HG03520 (cell line): ENCODE measurements at regions not wholly inside any gene's neighbourhood (a gene's known extent, or its start where the extent isn't known, plus 50 kb on each side); places are given as distances from the start of the nearest gene placed in this dataset.
"Not testable (repeated sequence)": the region's sequence is repeated elsewhere in the genome, so short reads cannot be mapped to it uniquely, and the experiment has no call there.

Experiments used
- ATAC-seq: cut with Tn5 transposase; IDR thresholded peaks from one replicate; pipeline ENCODE4 v1.9.1; 2021; ENCODE audit warnings: mild to moderate bottlenecking, moderate library complexity; ENCODE audit not compliant: unreplicated experiment

DNA sequence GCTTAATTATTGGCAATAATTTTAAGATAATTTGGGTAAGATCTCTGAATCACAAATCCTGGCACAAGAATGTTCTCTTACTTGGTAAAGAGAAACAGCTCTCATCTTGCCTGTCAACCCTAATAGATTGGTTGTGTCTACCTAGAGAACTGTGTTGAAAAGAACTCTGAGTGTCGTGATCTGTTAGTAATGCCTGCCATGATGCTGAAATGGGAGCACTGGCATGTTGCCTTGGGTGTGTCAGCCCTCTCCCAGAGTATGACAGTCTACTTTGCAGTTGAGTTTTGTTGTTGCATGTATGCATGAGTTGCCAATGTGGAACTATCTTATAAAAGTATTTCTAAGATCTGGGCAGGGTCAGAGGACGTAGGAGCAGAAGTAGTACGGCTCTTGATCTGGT lies 221.4 kb downstream of the MAF start:
- no peak for ATAC-seq

DNA sequence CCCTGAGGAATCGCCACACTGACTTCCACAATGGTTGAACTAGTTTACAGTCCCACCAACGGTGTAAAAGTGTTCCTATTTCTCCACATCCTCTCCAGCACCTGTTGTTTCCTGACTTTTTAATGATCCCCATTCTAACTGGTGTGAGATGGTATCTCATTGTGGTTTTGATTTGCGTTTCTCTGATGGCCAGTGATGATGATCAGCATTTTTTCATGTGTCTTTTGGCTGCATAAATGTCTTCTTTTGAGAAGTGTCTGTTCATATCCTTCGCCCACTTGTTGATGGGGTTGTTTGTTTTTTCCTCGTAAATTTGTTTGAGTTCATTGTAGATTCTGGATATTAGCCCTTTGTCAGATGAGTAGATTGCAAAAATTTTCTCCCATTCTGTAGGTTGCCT lies 223.5 kb downstream of the MAF start:
- ATAC-seq, result not testable (repeated sequence)

DNA sequence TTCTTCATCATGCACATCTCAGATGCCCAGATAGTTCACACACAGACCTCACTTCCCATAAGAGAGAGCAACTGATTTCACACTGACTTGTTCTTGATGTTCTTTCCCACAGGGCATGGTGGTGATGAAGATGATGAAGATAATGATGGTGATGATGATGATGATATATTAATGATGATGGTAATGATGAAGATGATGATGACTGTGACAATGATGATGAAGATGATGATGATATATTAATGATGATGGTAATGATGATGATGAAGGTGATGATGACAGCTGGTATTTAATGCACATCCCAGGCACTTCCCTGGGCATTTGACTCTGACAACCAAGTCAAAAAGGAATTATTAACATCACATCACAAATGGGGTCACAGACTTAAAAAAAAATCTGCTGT lies 225.2 kb downstream of the MAF start:
- ATAC-seq, result no peak

DNA sequence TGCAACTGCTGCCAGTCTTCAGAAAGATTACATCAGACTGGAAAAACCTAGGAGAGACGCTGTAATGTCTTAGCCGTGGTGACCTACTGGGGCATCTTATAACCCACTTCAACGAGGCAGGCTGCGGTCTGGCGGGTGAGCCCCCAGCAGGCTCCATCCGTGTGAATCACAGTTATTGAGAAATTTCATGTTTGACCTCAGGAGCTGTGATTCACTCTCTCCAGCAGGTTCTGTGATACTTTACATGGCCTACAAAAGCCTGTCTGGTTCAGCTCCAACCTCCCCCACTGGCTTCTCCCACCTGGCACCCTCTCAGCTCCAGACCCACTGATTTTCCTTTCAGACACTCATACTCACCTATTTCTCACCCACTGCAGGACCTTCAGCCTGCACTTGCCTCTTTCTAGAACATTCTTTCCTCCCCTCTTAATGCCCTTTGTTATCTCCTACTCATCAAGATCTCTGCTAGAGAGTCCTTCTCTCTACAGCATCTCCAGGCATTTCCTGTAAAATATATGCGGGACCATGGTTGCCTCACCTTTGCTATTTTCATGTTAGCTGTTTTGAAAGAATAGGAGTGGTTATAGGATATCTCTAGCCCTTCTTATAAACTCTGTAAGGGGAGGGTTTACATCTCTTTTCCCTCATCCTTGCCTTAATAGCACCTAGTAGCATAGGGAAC lies 227.9 kb downstream of the MAF start:
- no peak for ATAC-seq

DNA sequence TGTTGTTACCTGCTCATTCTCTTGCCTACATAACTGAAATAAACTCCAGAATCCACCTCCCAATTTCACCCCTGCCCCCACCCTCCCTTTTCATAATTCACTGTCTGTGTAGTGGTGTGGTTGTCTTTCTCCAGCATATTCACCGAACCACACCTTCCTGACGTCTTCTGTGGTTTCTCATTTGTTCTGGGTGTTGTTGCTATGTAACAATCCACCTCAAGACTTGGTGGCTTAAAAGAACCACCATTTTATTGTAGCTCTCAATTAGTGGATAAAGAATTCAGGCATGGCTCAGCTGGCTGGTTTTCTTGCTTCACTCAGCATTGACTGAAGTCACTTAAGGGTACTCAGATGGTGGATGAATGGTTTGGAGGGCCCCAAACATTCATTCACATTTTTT lies 229.8 kb downstream of the MAF start:
- ATAC-seq, result no peak

DNA sequence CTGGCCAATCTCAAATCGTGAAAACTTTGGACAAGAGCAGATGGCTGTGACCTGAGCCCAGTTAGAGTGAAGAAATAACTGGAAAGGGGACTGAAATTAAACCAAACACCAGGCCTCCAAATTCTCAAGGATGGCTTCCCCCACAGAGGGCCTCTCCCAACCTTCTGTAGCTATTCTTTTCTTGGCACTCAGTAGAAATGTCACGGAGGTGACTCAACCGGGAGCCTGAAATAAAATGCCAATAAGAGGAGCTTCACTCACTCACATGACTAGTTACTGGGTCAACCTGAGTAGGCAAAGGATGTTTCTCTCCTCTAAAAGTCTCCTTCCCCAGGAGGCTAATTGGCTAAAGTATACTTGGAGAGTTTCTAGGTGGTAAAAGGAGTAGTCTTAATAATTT lies 230.7 kb downstream of the MAF start:
- no peak for ATAC-seq

DNA sequence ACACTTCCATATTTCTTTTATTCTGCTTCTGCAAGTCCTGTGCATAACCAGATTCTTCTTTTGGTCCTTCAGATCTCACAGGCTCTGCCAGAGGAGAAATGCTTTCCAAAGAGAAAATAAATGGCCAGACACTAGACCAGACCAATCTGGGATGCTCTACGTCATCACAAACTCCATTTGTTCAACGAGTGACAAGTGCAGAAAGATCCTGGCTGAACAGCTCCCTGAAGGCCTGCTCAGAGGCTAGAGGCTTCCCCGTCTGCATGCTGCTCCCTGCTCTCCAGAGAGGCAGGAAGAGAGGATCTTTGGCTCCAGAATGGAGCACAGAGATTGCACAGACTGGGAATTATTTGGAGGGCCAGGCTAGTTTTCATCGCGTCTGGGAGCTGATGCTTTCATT lies 232.7 kb downstream of the MAF start:
- no peak for ATAC-seq

DNA sequence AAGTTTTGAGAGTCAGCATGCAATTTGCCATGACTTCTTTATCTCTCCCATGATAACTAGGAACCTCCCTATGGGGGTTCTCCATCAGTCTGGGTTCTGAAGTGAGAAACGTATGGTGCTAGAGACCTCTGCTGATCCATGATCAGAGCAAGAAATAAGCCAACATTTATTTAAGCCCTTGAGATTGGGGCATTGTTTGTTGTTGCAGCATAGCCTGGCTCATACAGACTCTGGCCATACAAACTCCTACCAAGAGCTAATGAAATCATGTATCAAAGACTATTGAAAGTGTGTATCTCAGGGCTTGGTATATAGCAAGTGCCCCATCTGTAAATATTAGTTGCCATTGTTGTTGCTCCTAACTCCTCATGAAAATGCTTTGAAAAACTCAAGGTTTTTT lies 233.9 kb downstream of the MAF start:
- ATAC-seq, result no peak

DNA sequence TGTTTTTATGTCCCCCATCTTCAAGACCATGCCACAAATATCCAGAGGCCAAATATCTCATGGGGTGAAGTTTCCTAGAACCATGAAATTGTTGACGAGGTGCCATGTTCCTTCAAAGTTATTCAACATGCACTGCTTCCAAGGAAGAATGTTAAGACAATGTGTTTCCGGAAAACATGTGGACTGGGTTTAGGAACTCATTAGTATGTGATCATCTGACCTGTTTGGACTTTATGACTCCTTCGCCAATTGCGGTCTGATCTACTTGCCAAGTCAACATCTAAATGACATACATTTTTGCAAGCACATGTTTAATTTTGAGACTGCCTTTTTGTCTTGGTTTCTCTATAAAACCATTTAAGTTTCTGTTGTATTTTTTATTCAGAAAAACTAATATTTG lies 234.8 kb downstream of the MAF start:
- no peak for ATAC-seq

DNA sequence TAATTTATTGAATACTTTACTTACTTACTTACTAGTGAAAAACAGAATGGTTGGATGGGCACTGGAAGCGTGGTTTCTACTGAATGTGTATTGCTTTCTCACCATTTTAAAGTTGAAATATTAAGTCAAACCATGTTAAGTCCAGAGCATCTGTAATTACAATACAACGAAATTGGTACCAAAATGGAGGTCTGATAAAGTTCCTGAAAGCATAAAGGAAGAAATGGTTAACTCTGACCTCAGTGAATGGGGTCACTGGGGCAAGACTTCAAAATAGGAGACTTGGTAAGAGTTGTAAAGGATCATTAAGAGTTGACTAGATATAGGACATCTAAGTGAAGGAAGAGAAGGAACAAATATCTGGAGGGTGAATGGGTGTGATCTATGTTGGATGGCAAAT lies 237.1 kb downstream of the MAF start:
- no peak for ATAC-seq

DNA sequence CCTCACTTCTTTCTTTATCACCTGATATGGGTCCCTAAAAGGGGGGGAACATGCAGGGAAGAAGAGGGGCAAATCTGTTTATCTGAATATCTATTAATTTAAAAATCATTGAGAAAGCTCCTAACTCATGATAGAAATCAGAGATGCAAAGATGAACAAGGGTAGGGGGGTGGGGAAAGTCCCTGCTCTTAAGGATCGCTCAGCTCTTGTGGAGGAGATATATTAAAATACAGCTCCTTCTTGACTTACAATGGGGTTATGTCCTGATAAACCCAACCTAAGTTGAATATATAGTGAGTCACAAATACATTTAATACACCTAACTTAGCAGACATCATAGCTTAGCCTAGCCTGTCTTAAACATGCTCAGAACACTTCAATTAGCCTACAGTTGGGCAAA lies 237.5 kb downstream of the MAF start:
- ATAC-seq, result no peak

DNA sequence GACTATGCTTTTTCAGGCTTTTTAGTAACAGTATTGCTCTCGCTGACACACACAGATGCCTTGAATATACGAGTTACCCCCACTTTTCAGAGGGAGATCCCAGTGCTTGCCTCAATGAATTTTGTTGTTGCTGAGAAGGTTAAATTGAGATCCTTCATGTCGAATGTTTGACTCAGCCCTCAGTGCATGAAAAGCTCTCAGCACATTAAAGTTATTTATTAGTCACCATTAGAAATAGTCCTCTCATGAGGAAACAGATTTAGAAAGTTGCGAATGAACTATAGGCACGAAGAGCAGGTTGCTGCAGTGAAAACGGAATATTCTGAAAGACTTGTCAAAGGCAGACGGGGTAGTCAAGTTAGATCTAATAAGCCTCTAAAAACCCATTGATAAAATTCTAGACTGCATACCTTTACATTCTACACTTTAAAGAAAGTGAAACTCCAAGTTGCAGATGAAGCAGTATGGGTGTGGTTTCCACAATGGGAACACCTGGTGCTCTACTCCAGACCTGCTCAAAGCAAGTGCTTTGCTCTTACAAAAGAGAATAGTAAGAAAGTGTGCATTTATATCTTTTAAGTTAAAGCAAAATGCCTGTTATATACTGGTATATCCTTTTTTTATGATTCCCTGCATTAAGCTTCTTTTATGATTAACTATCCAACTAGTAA lies 238.1 kb downstream of the MAF start:
- ATAC-seq, result no peak

DNA sequence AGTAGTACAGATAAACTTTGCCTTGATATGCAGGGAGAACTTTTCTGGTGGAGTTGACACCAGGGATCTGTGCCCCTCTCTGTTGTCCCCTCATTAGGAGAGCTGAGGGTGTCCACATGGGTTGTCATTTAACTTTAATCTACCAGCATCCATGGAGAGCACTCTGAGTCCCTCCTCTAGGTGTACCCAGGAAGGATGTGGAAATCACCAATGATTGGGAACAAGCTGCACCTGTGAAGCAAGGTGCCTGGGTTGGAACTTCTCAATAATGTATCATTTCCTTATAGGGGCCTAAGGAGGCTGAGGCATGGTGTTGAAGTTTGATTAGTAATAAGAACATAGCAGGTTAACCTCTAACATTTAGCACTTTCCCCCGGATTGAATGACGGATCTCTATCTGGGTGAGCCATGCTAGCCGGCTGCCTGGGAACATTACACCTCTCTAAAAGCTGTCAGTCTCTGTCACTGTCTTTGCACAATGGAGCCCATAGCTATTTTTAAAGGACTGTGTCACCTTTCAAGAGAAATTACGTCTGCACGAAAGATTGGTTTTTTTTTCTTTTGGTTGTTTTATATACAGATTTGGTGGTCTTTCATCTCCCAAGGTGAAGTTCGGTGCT lies 239.3 kb downstream of the MAF start:
- no peak for ATAC-seq

DNA sequence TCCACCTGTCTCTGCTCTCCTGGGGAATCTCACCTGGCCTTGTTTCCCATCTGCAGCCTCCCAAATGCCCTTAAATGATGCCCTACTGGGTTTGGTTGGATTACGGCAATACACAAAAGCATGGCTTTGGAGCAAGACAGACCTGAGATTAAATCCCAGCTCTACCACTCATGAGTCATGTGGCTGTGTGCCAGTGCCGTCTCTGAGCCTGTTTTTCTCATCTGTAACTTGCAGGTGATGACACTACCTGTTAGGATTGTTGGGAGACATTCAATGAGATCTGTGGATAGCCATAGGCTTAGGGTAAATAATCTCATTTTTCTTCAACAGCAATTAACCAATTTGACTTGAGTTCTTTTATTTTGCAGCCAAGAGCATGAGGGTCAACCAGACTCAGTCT lies 240.3 kb downstream of the MAF start:
- no peak for ATAC-seq

DNA sequence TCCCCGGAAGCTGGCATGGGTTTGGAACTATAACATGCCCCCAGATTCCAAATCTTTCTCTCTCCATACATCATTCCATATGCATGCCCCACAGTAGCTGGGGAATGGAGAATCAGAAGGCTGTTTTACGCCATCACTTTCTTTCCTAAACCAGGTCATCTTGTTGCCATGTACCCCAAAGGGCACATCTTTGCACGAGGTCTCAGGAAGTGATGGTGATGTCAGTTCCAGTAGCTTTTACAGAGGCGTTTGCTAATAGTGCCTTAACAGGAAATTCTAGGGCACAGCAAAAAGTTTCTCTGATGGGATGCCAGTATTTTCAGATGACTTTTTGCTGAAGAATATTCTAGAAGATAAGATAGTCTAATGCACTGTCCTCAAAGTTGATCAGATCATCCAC lies 241.5 kb downstream of the MAF start:
- ATAC-seq, result no peak

DNA sequence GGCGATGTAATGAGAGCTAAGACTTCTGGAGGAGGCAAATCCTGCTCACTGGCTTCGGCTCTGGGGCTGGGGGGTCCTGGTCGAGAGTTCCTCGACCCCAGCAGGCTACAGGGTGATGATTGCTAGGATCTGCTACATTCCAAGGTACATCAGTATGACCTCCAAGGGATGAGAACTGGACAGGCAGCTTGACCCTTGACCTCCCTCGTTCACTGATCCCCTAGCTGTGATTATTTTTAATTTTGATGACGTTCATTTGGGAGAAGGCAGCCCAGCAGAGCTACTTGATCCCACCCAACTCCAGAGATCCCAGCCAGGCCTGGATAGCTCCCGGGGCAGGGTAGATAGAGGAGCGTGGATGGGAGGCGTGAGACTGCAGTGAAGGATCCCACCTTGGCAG lies 242.3 kb downstream of the MAF start:
- no peak for ATAC-seq

DNA sequence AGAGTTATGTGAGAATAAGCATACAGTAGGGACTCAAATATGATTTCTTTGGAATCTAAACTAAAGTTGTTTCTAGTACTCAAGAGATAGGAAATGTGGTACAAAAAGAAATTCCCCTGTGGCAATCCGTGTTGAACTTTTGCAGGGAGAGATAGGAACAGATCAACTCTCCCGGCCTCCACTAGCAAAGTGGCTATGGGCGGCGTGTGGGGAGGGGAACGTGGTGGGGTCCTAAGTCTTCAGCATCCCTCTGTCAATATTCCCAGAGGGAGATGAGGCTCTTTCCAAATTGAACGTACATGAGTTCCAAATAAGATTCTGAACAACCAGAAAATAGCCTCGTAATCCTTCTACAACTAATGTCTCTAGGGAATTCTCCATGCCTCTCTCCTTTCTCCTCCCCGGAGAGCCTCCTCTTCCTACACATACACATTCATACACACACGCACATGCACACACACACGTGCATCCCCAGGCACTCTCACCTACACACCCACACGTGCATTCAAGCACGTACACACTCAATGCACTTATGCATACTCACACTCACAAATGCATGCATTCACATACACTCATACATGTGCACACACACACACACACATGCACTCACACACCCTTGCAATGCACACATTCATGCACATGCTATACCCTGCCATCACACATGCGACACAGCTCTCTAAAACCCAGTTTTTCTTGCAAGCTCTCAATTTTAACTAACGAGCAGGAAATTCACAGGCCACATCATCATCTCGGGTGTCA lies 244.8 kb downstream of the MAF start:
- ATAC-seq, result no peak

DNA sequence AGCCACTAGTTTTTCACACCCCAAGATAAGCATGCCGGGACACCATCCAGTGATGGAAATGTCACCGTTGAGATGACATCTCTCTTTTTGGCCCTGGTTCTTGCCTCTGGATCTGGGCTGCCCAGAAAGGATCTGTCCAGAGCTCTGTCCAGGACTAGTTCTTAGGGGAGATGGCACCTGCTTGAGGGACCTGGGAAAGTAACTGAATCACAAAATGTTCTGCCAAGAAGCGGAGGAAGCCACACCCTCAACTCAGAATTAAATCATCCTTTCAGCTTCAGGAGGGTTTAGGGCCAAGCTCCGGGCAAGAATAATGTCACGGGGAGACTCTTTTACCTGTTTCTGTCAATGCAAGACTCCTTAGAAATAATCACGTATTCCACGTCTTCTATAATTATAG lies 248.6 kb downstream of the MAF start:
- ATAC-seq, result no peak

DNA sequence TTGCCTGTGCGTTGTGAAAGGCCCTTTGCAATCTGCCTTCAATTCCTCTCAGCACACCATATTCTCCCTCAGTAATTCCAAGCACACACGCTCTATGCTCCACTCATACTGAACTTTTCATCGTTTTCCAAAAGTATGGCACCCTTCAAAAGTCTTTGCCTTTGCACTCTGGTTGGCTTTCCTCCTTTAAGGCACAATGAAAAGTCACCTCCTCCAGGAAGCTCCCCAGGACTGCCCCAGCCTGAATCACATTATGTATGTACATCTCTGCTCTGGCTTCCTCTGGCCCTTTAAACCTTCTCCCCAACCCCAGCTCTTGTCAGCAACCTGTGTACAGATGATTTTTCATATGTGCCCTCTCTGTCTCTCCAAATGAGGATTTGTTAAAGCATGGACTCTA lies 250.7 kb downstream of the MAF start:
- no peak for ATAC-seq

DNA sequence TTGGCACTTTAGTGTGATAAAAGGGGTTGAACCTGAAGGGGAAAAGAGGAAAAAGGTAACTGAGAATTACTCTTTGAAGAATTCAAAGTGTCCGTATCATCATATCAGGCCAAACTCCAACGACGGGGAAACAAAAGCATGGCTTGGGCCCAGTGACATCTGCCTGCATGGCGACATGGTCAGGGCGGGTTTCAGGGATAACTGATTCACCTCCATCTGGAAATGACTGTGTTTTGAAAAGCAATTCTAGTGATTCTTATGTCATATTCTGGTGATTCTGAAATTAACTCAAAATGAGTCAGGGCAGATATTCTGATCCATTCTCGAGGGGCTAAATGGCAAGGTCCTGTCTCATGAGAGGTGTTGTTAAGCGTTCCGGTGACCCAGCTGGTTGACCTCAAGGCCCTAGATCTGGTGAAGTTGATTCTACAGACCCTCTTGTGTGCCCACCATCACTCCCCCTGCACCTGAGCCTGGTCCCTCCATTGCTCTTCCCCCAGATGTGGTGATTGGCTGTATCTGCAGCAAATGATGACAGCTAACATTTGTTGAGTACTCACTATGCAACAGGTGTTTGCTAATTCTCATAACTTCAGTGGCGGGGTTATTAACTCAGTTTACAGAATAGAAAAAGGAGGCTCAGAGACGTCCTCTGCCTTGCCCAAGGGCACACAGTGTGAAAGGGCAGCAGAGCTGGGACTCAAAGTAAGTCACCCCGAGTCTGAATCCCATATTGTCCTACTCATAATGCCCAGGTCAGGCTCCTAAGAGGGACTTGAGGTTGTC lies 251.8 kb downstream of the MAF start:
- no peak for ATAC-seq

DNA sequence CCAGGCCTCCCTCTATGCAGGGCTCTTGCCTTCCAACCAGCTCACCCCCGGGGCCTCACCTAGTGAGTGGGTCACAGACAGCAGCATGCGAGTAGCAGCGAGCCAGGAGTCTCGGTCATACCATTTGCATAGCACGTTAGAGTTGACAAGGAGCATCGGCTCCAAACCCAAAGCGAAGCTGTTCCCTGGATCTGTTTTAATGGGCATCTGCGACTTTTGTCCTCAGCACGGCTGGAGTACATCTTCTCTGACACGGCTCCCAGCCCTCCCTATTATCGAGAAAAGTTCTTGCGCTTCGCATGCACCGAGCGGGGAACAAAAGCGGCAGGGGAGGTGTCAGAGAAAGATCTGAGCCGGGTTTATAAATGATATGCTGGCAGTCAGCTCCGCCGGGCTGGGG lies 253.3 kb downstream of the MAF start:
- ATAC-seq, result no peak
